GM12891 (cell line): ENCODE measurements at regions not wholly inside any gene's neighbourhood (a gene's known extent, or its start where the extent isn't known, plus 50 kb on each side); places are given as distances from the start of the nearest gene placed in this dataset.

Experiments
- PAX5 ChIP-seq: IDR thresholded peaks from 2 replicates; pipeline ENCODE4 v1.6.1; 2011; ENCODE audit warnings: low read length, moderate library complexity, mild to moderate bottlenecking; ENCODE audit not compliant: insufficient read depth, severe bottlenecking
- POLR2A ChIP-seq: IDR thresholded peaks from 2 replicates; pipeline ENCODE4 v1.6.1; 2011; ENCODE audit warnings: low read depth, low read length, control low read depth
- POLR2AphosphoS5 ChIP-seq: IDR thresholded peaks from 2 replicates; pipeline ENCODE4 v1.6.1; 2011; ENCODE audit warnings: low read depth, low read length, control low read depth
- SPI1 ChIP-seq: IDR thresholded peaks from 2 replicates; pipeline ENCODE4 v1.6.1; 2011; ENCODE audit warnings: low read depth, low read length, control low read depth
- TAF1 ChIP-seq: IDR thresholded peaks from 2 replicates; pipeline ENCODE4 v1.6.1; 2011; ENCODE audit warnings: low read depth, low read length, control low read depth

DNA sequence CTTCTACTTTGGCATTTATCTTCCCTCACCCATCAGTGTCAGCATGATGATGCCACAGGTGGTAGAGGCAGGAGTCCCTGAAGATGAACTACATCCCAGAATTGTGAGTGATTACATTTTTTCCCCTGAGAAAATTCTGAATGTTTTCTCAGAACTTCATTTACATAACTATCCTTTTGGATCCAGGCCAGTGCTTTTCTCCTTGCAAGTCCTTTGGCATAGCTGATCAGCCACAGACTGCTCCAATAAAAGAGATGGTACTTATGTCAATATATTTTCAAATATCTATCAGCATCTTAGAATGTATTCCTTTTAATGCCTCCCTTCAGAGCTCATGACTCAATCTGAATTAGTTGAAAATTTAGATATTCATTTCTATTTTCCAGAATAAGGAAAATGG lies 135.5 kb downstream of the IQUB start:
- no peak for TF ChIP-seq TAF1
- no peak for TF ChIP-seq POLR2AphosphoS5
- TF ChIP-seq SPI1: no peak
- TF ChIP-seq POLR2A: no peak
- TF ChIP-seq PAX5: no peak
